ENCODE measurements at regions not wholly inside any gene's neighbourhood (a gene's known extent, or its start where the extent isn't known, plus 50 kb on each side); places are given as distances from the start of the nearest gene placed in this dataset.
"Not testable (repeated sequence)": the region's sequence is repeated elsewhere in the genome, so short reads cannot be mapped to it uniquely, and the experiment has no call there.

DNA sequence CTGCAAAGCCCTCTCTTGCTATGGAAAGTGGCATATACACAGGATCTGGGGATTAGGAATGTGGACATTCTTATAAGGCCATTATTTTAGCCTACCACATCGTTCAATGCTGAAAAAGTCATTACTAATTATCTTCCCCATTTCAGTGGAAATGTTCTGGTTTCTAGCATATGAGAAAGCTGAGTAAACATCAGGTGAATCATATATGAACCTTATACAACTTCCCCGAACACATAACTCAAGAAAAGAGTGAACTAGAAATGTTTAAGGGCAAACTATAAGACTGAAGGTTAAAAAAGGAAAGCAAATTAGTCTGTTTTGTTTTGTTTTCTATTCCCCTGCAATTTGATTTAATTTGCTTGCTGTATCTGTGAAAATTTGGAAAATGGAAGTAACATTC is 62.5 kb upstream of the SEC22B start:
- H3K27me3 Mint-ChIP-seq (ENCODE audit: low read depth); H3K9me3 Mint-ChIP-seq; H3K27ac Mint-ChIP-seq; DNase-seq (ENCODE audit: low spot score in 2 of 2, unreplicated experiment in 2 of 2); H3K4me1 Mint-ChIP-seq; H3K36me3 Mint-ChIP-seq; H3K4me3 Mint-ChIP-seq: not testable (repeated sequence)

DNA sequence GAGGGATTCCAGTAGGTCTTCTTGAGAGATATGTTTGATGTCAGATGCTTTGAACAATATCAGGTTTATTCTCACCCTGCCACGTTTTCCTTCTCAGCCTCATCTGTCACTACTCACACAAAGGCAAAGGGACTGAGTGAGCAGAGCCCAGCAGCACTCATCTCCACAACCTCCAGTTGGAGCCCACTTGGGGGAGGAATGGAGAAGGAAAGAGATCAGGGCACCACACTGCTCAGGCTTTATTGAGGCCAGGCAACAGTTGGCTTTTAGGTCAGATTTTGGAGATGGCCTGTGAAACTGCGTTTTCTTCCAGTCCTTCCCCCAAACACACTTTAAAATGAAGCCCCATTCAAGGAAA is 57.3 kb upstream of the SEC22B start:
- not testable (repeated sequence) for DNase-seq (ENCODE audit: low spot score in 2 of 2, unreplicated experiment in 2 of 2); H3K4me1 Mint-ChIP-seq; H3K27me3 Mint-ChIP-seq (ENCODE audit: low read depth); H3K4me3 Mint-ChIP-seq; H3K36me3 Mint-ChIP-seq; H3K9me3 Mint-ChIP-seq; H3K27ac Mint-ChIP-seq

DNA sequence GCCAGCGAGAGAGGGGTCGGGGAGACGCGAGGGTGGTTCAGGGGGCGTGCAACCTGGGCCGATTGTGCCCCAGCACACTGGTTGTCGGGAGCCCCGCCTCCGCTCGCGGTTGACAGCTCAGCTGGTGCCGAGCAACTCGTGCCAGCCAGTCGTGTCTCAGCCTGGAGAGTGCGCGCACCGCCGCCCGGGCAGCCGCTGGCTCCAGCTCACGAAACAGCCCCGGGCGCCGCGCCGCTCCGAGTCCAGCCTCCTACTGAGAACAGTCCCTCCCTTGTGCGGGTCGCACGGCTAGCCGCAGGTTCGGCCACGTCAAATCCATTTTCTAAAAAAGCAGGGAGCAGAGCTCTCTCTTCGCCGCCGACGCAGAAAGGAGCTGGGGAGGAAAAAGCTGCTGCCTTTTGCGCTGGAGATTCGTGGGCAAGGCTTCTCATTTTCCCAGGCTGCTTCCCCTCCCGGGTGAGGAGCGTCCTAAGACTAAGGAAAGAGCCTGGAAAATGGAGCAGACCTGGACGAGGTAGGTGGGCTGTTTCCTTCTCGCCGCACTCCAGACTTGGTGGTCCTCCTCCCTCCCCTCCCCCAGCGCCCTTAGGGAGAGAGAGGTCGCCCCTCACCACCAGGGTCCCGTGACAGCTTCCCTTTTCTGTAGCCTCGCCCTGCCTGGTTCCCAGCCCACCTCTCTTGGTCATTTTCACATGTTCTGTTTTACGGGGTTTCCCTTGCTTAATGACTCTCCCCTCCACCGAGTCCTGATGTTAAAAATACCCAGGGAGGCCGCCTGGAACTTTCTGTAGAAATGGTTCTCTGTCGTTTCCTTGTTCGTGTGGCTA is 56.7 kb upstream of the SEC22B start:
- H3K9me3 Mint-ChIP-seq; H3K27ac Mint-ChIP-seq; H3K36me3 Mint-ChIP-seq; H3K4me1 Mint-ChIP-seq; H3K4me3 Mint-ChIP-seq; DNase-seq (ENCODE audit: low spot score in 2 of 2, unreplicated experiment in 2 of 2); H3K27me3 Mint-ChIP-seq (ENCODE audit: low read depth): not testable (repeated sequence)

DNA sequence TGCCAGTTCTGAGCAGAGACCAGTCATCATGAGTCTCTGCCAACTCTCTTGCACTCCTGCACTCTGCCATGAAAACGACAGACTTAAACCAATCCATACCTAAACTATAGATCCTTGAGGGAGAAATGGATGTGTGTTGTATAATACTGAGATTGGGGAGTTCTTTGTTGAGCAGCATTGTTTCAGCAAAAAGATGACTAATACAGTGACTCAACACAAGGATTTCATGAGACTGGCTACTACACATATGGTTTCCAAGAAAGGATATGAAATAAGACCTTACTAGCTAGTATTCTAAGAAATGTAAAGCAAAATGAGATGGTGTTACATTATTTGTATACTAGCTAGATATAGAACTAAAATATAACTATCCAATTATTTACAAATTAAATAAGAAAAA is 53.5 kb upstream of the SEC22B start:
- not testable (repeated sequence) for DNase-seq (ENCODE audit: low spot score in 2 of 2, unreplicated experiment in 2 of 2); H3K36me3 Mint-ChIP-seq; H3K4me1 Mint-ChIP-seq; H3K27me3 Mint-ChIP-seq (ENCODE audit: low read depth); H3K9me3 Mint-ChIP-seq; H3K4me3 Mint-ChIP-seq; H3K27ac Mint-ChIP-seq
